ENCODE measurements at regions not wholly inside any gene's neighbourhood (a gene's known extent, or its start where the extent isn't known, plus 50 kb on each side); places are given as distances from the start of the nearest gene placed in this dataset.

DNA sequence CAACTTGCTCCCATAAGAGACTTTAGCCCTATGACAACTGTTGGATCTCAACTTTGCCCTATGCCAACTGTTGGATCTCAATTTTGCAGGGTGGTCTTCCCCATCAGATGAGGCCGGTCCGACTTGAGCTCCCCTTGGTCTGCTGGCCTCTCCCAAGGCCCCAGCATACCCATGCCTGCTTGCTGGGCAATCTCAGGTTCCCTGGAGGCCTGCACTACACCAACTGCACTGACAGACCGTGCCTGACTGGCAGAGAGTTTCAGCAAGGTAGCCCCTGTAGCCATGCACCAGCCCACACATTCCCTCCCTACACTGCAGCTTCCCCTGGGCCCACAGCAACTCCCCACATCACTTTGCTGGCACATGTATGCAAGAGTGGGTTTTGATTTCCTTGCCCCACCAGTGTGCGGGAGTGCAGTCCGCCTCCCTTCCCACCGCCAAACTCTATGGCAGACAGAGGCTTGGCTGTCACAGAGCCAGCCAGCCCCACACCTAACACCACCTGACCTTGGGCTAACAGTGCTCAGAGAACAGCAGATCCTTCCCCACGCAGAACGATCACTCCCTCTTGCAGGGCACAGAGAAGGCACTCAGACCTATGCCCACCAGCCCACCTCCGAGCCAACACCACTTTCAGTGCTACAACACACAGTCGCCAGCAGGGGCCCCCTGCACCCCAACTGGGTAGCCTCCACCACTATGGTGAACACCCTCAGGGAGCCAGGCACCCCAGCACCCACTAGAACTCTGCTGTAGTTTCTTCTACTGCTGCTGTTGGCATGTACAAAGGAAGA, 279.9 kb upstream of the COX7C start:
- TF ChIP-seq, protein P1, sequence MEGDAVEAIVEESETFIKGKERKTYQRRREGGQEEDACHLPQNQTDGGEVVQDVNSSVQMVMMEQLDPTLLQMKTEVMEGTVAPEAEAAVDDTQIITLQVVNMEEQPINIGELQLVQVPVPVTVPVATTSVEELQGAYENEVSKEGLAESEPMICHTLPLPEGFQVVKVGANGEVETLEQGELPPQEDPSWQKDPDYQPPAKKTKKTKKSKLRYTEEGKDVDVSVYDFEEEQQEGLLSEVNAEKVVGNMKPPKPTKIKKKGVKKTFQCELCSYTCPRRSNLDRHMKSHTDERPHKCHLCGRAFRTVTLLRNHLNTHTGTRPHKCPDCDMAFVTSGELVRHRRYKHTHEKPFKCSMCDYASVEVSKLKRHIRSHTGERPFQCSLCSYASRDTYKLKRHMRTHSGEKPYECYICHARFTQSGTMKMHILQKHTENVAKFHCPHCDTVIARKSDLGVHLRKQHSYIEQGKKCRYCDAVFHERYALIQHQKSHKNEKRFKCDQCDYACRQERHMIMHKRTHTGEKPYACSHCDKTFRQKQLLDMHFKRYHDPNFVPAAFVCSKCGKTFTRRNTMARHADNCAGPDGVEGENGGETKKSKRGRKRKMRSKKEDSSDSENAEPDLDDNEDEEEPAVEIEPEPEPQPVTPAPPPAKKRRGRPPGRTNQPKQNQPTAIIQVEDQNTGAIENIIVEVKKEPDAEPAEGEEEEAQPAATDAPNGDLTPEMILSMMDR (IDR thresholded peaks at IDR 0.05; ENCODE audit: control extremely low read depth, extremely low read depth, low read depth, missing control alignments), result no peak
- ChIA-PET CTCF (interaction anchor here (0.9 kb wide), 1 partner anchor 8 kb away, joined by 3 read pairs; no protein-coding TSS in a partner anchor), POLR2A (no interaction called here)

DNA sequence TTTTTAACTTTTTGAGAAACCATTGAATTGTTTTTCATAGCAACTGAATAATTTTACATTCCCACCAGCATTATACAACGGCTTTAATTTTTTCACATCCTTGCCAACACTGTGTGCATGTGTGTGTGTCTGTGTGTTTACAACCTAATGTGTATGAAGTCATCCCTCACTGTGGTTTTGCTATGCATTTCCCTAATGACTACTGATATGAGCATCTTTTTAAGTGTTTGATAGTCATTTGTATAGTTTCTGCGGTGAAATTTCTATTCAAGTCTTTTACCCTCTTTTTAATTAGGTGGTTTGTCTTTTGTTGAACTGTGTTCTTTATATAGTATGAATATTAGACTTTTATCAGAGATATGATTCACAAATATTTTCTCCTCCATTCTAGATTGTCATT, 263.1 kb upstream of the COX7C start:
- ChIA-PET POLR2A (no interaction called here), CTCF (no interaction called here)
- DNase-seq (ENCODE audit: extremely low spot score), result no peak
- TF ChIP-seq, protein P1 (IDR thresholded peaks at IDR 0.05; ENCODE audit: control extremely low read depth, extremely low read depth, low read depth, missing control alignments), result no peak

More for the DNA sequence above, 279.9 kb upstream of the COX7C start:
- DNase-seq (ENCODE audit: extremely low spot score), result no peak

DNA sequence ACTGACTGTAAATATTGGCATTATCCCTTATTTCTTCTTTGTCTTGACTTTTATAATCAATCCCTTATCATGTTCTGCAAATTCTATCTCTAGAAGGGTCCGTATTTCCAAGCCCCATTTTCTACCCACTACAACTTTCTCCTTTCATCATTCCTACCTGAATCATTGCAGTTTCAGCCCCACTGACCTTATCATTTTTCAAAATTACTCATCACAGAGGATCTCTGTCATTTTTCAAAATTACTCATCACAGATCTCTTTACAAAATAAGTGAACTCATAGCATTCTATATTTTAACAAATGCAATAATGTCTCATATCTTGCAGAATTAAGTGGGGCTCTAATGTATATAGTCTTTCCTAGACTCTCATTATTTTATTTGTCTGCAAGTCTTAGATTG, 256.9 kb upstream of the COX7C start:
- POLR2A ChIA-PET, result no interaction called here
- TF ChIP-seq, protein P1 (IDR thresholded peaks at IDR 0.05; ENCODE audit: control extremely low read depth, extremely low read depth, low read depth, missing control alignments), result no peak
- CTCF ChIA-PET, result interaction anchor here (0.9 to 1.1 kb wide), 2 partner anchors 10 to 15 kb away, joined by 3 read pairs; no protein-coding TSS in a partner anchor
- no peak for DNase-seq (ENCODE audit: extremely low spot score)

DNA sequence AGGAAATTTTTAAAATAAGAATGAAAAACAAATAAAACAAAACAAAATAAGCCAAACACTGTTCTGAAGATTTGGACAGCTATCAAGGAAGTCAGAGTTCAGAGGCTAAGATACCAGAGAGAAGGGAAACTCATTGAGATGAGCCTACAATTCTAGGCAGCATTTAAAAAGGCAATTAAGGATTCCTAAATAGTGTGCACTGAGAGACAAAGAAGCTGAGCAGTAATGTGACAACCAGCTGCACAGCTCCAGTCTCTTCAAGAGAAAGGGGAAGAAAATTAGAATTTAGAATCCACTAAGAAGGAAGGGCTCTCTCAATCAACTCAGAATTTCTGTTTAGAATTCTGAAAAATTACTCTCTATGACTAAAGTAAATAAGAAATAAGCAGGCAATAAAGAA, 246.7 kb upstream of the COX7C start:
- POLR2A ChIA-PET, result no interaction called here
- TF ChIP-seq, protein P1 (IDR thresholded peaks at IDR 0.05; ENCODE audit: control extremely low read depth, extremely low read depth, low read depth, missing control alignments), result no peak
- DNase-seq (ENCODE audit: extremely low spot score), result no peak
- CTCF ChIA-PET, result interaction anchor here (1.2 kb wide), 1 partner anchor 10 kb away, joined by 3 read pairs; no protein-coding TSS in a partner anchor

DNA sequence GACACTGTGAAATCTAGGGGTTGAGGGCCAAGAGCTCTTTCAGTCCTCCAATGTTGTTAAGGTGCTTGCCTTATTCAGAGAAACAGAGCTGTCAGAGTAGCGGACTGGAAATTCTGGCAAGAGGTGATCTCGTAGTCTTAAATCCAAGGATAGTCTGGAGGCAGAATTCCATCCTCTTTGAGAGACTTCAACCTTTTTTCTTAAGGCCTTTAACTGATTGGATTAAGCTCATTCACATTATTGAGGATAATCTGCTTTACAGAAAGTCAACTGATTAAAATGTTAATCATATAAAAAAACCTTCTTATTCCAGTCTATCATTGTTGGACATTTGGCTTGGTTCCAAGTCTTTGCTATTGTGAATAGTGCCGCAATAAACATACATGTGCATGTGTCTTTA, 243.1 kb upstream of the COX7C start:
- POLR2A ChIA-PET, result no interaction called here
- CTCF ChIA-PET, result no interaction called here
- TF ChIP-seq, protein P1 (IDR thresholded peaks at IDR 0.05; ENCODE audit: control extremely low read depth, extremely low read depth, low read depth, missing control alignments), result no peak
- DNase-seq (ENCODE audit: extremely low spot score), result no peak

DNA sequence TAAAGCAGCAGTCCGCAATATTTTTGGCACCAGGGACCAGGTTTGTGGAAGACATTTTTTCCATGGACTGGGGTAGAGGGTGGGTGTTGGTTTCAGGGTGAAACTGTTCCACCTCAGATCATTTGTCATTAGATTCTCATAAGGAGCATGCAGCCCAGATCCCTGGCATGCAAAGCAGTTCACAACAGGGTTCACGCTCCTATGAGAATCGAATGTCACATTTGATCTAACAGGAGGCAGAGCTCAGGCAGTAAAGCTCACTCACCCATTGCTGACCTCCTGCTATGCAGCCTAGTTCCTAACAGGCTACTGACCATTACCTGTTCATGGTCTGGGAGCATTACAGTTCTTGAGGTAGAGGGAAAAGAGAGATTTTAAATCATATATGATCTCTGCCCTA, 241.5 kb upstream of the COX7C start:
- no peak for DNase-seq (ENCODE audit: extremely low spot score)
- CTCF ChIA-PET, result interaction anchor here (0.9 kb wide), 1 partner anchor 15 kb away, joined by 3 read pairs; no protein-coding TSS in a partner anchor
- POLR2A ChIA-PET, result no interaction called here
- TF ChIP-seq, protein P1 (IDR thresholded peaks at IDR 0.05; ENCODE audit: control extremely low read depth, extremely low read depth, low read depth, missing control alignments), result no peak

Data from GM10248 (cell line).